WTC11 (cell line): ENCODE measurements at regions not wholly inside any gene's neighbourhood (a gene's known extent, or its start where the extent isn't known, plus 50 kb on each side); places are given as distances from the start of the nearest gene placed in this dataset.

Source experiments
- ATAC-seq: fragments of 200-7000 bp; cut with Tn5 transposase; 2 replicates; pipeline ENCODE4 v1.10.0; 2021; ENCODE audit warnings: mild to moderate bottlenecking, moderate library complexity
- CTCF ChIA-PET: fragments of 300-600 bp; sonication (Branson Sonifier 250); formaldehyde crosslinking; loops from one replicate; lab custom pipeline; 2021; ENCODE audit warnings: antibody characterized with exemption; lab: Charles Lee
- POLR2A ChIA-PET: fragments of 350-600 bp; sonication (Branson Sonifier 250); formaldehyde crosslinking; loops from one replicate; lab custom pipeline; 2021; ENCODE audit warnings: antibody characterized with exemption; lab: Charles Lee
- DNase-seq: peaks from one replicate; pipeline ENCODE4 v3.0.0; 2021; ENCODE audit warnings: low spot score
- H3K27ac Mint-ChIP-seq: 2 replicates; pipeline ENCODE4 v1.8.0; 2021; ENCODE audit warnings: mixed read lengths
- H3K27me3 Mint-ChIP-seq: 2 replicates; pipeline ENCODE4 v1.8.0; 2021; ENCODE audit warnings: low read depth, mild to moderate bottlenecking, moderate library complexity, mixed read lengths
- H3K36me3 Mint-ChIP-seq: 2 replicates; pipeline ENCODE4 v1.8.0; 2021; ENCODE audit warnings: mixed read lengths
- H3K4me1 Mint-ChIP-seq: 2 replicates; pipeline ENCODE4 v1.8.0; 2022; ENCODE audit warnings: mixed read lengths
- H3K4me3 Mint-ChIP-seq: 2 replicates; pipeline ENCODE4 v1.8.0; 2021; ENCODE audit warnings: mild to moderate bottlenecking, moderate library complexity, mixed read lengths
- H3K9me3 Mint-ChIP-seq: 2 replicates; pipeline ENCODE4 v1.8.0; 2021; ENCODE audit warnings: mixed read lengths
- CDX4 ChIP-seq: fragments of 250-450 bp; sonication (Bioruptor Pico); IDR thresholded peaks from 2 replicates; pipeline ENCODE4 v1.9.0; 2021; ENCODE audit warnings: moderate library complexity, mild to moderate bottlenecking, inconsistent platforms, borderline replicate concordance
- CREM ChIP-seq: sonication (generic); formaldehyde crosslinking; IDR thresholded peaks from 2 replicates; pipeline ENCODE4 v1.8.1; 2022; ENCODE audit warnings: mild to moderate bottlenecking, missing genetic modification reagents, moderate library complexity
- GABPB1 ChIP-seq: sonication (generic); formaldehyde crosslinking; IDR thresholded peaks from 2 replicates; pipeline ENCODE4 v1.8.1; 2023; ENCODE audit warnings: mild to moderate bottlenecking, missing genetic modification reagents
- GTF2I ChIP-seq: fragments of 250-450 bp; sonication (Bioruptor Pico); conservative IDR thresholded peaks from 2 replicates; pipeline ENCODE4 v1.4.0; 2021; ENCODE audit warnings: mild to moderate bottlenecking
- HMGA2 ChIP-seq: fragments of 250-450 bp; sonication (Bioruptor Pico); IDR thresholded peaks from 2 replicates; pipeline ENCODE4 v1.4.0; 2021; ENCODE audit warnings: mild to moderate bottlenecking, moderate library complexity
- MYBL2 ChIP-seq: sonication (generic); formaldehyde crosslinking; IDR thresholded peaks from 2 replicates; pipeline ENCODE4 v1.8.1; 2023; ENCODE audit warnings: mild to moderate bottlenecking, moderate library complexity, missing genetic modification reagents
- NR1H2 ChIP-seq: sonication (generic); formaldehyde crosslinking; IDR thresholded peaks from 2 replicates; pipeline ENCODE4 v1.9.0; 2021; ENCODE audit warnings: mild to moderate bottlenecking, moderate library complexity, missing genetic modification reagents
- NR2C2 ChIP-seq: sonication (generic); formaldehyde crosslinking; IDR thresholded peaks from 2 replicates; pipeline ENCODE4 v1.8.0; 2022; ENCODE audit warnings: mild to moderate bottlenecking, missing genetic modification reagents
- RORB ChIP-seq: fragments of 250-450 bp; sonication (Bioruptor Pico); IDR thresholded peaks from 2 replicates; pipeline ENCODE4 v1.9.0; 2021; ENCODE audit warnings: mild to moderate bottlenecking
- TEAD1 ChIP-seq: sonication (generic); formaldehyde crosslinking; IDR thresholded peaks from 2 replicates; pipeline ENCODE4 v1.8.0; 2022; ENCODE audit warnings: mild to moderate bottlenecking, missing genetic modification reagents
- TF ChIP-seq, protein P1 (sequence below): fragments of 250-450 bp; sonication (Bioruptor Pico); IDR thresholded peaks from 2 replicates; pipeline ENCODE4 v1.9.0; 2021; ENCODE audit warnings: mild to moderate bottlenecking
- TF ChIP-seq, protein P2 (sequence below): fragments of 250-450 bp; sonication (Bioruptor Pico); IDR thresholded peaks from 2 replicates; pipeline ENCODE4 v1.9.0; 2021; ENCODE audit warnings: mild to moderate bottlenecking
- TF ChIP-seq, protein P3 (sequence below): sonication (generic); formaldehyde crosslinking; conservative IDR thresholded peaks from 2 replicates; pipeline ENCODE4 v1.8.1; 2022; ENCODE audit warnings: mild to moderate bottlenecking, missing genetic modification reagents
- TF ChIP-seq, protein P4 (sequence below): sonication (generic); formaldehyde crosslinking; conservative IDR thresholded peaks from 2 replicates; pipeline ENCODE4 v1.8.1; 2023; ENCODE audit warnings: mild to moderate bottlenecking, low read depth, missing genetic modification reagents, moderate library complexity
- TF ChIP-seq, protein P5 (sequence below): sonication (generic); formaldehyde crosslinking; IDR thresholded peaks from 2 replicates; pipeline ENCODE4 v1.8.1; 2023; ENCODE audit warnings: mild to moderate bottlenecking, missing genetic modification reagents, moderate library complexity

DNA sequence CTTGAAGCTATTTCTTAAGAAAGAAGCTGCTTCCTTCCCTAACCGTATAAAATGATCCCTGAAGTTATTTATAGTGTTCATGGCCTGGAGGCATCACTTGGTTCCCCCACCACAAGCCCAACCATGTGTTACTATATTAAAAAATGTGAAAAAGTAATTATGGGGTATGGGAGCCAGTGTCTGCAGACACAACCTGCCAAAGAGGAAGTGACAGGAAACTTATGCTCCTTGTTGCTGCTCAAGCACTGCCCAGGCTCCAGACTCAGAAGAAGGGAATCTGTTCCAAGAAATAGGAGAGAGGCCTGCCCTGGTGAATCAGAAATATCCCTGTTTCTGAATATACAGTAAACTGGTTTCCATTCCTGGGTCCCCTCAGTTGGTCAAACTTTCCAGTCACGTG is 217.2 kb upstream of the BMP4 start:
- DNase-seq (no peak), ATAC-seq (no peak)
- Mint-ChIP-seq H3K36me3 (no peaks in the 10 kb centered on the region), H3K9me3 (no peaks in the 10 kb centered on the region), H3K4me3 (no peak overlapping the region), H3K27ac (no peak overlapping the region), H3K4me1 (no peaks in the 10 kb centered on the region), H3K27me3 (no peaks in the 10 kb centered on the region)
- CTCF ChIA-PET, result interaction anchor here (0.6 to 6.6 kb wide), 9 partner anchors 13 to 634 kb away, joined by 3 to 54 read pairs (median 11); partner anchors contain the start of gene BMP4
- POLR2A ChIA-PET, result no interaction called here
- TF ChIP-seq TEAD1 (CRISPR knock-in tag) (no peak), NR2C2 (no peak)
- TF ChIP-seq, protein P1, sequence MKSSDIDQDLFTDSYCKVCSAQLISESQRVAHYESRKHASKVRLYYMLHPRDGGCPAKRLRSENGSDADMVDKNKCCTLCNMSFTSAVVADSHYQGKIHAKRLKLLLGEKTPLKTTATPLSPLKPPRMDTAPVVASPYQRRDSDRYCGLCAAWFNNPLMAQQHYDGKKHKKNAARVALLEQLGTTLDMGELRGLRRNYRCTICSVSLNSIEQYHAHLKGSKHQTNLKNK, result no peak

DNA sequence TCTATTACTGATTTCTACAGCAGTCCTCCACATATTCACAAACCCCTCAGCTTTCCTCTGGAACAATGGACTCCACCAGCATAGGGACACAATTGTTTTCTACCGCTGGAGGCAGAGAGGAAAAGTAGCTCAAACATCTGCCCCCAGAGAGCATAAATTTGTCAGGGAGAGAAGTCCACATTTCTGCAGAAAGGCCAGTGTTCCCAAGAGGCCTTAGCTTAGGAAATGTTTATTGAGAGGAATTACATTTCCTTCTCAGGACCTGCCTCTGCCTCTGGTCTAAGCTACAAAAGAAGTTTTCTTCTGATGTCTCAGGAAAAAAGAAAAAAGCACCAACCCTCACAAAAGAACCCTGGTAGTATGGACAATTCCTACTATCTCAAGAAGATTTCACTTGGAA is 217.8 kb upstream of the BMP4 start:
- Mint-ChIP-seq H3K27me3 (no peaks in the 10 kb centered on the region), H3K9me3 (no peaks in the 10 kb centered on the region), H3K36me3 (no peaks in the 10 kb centered on the region), H3K4me3 (no peak overlapping the region), H3K27ac (no peak overlapping the region), H3K4me1 (no peaks in the 10 kb centered on the region)
- no peak for DNase-seq
- TF ChIP-seq, protein P2, sequence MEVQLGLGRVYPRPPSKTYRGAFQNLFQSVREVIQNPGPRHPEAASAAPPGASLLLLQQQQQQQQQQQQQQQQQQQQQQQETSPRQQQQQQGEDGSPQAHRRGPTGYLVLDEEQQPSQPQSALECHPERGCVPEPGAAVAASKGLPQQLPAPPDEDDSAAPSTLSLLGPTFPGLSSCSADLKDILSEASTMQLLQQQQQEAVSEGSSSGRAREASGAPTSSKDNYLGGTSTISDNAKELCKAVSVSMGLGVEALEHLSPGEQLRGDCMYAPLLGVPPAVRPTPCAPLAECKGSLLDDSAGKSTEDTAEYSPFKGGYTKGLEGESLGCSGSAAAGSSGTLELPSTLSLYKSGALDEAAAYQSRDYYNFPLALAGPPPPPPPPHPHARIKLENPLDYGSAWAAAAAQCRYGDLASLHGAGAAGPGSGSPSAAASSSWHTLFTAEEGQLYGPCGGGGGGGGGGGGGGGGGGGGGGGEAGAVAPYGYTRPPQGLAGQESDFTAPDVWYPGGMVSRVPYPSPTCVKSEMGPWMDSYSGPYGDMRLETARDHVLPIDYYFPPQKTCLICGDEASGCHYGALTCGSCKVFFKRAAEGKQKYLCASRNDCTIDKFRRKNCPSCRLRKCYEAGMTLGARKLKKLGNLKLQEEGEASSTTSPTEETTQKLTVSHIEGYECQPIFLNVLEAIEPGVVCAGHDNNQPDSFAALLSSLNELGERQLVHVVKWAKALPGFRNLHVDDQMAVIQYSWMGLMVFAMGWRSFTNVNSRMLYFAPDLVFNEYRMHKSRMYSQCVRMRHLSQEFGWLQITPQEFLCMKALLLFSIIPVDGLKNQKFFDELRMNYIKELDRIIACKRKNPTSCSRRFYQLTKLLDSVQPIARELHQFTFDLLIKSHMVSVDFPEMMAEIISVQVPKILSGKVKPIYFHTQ (CRISPR knock-in tag), result no peak
- TF ChIP-seq NR1H2 (CRISPR knock-in tag) (no peak), CDX4 (CRISPR knock-in tag) (no peak), RORB (no peak), HMGA2 (CRISPR knock-in tag) (no peak), CREM (CRISPR knock-in tag) (no peak), MYBL2 (CRISPR knock-in tag) (no peak), GTF2I (CRISPR knock-in tag) (no peak), GABPB1 (CRISPR knock-in tag) (no peak)
- TF ChIP-seq, protein P3, sequence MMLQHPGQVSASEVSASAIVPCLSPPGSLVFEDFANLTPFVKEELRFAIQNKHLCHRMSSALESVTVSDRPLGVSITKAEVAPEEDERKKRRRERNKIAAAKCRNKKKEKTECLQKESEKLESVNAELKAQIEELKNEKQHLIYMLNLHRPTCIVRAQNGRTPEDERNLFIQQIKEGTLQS (CRISPR knock-in tag), result no peak
- TF ChIP-seq, protein P4, sequence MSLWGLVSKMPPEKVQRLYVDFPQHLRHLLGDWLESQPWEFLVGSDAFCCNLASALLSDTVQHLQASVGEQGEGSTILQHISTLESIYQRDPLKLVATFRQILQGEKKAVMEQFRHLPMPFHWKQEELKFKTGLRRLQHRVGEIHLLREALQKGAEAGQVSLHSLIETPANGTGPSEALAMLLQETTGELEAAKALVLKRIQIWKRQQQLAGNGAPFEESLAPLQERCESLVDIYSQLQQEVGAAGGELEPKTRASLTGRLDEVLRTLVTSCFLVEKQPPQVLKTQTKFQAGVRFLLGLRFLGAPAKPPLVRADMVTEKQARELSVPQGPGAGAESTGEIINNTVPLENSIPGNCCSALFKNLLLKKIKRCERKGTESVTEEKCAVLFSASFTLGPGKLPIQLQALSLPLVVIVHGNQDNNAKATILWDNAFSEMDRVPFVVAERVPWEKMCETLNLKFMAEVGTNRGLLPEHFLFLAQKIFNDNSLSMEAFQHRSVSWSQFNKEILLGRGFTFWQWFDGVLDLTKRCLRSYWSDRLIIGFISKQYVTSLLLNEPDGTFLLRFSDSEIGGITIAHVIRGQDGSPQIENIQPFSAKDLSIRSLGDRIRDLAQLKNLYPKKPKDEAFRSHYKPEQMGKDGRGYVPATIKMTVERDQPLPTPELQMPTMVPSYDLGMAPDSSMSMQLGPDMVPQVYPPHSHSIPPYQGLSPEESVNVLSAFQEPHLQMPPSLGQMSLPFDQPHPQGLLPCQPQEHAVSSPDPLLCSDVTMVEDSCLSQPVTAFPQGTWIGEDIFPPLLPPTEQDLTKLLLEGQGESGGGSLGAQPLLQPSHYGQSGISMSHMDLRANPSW (CRISPR knock-in tag), result no peak
- TF ChIP-seq, protein P5, sequence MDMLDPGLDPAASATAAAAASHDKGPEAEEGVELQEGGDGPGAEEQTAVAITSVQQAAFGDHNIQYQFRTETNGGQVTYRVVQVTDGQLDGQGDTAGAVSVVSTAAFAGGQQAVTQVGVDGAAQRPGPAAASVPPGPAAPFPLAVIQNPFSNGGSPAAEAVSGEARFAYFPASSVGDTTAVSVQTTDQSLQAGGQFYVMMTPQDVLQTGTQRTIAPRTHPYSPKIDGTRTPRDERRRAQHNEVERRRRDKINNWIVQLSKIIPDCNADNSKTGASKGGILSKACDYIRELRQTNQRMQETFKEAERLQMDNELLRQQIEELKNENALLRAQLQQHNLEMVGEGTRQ (CRISPR knock-in tag), result no peak
- CTCF ChIA-PET, result interaction anchor here (1.0 to 6.6 kb wide), 21 partner anchors 8 to 637 kb away, joined by 3 to 54 read pairs (median 5); partner anchors contain the start of gene BMP4
- POLR2A ChIA-PET, result no interaction called here
- ATAC-seq, result no peak
